Neuronal stem cell (in vitro differentiated cells): ENCODE measurements at regions not wholly inside any gene's neighbourhood (a gene's known extent, or its start where the extent isn't known, plus 50 kb on each side); places are given as distances from the start of the nearest gene placed in this dataset.

ENCODE experiments used
- DNase-seq: peaks from one replicate; pipeline ENCODE4 v3.0.0-alpha.2; 2013; ENCODE audit warnings: low spot score
- H2AFZ ChIP-seq: one replicate; pipeline ENCODE4 v1.6.1; 2013; ENCODE audit warnings: mild to moderate bottlenecking, low read length, inconsistent platforms
- H2AK5ac ChIP-seq: 2 replicates; pipeline ENCODE4 v1.6.1; 2013; ENCODE audit warnings: low read depth, mild to moderate bottlenecking, inconsistent platforms, low read length, moderate library complexity, mixed read lengths
- H2BK120ac ChIP-seq: 2 replicates; pipeline ENCODE4 v1.6.1; 2013; ENCODE audit warnings: low read depth, mild to moderate bottlenecking, inconsistent platforms, low read length, moderate library complexity, mixed read lengths
- H2BK12ac ChIP-seq: one replicate; pipeline ENCODE4 v1.6.1; 2013; ENCODE audit warnings: low read length, inconsistent platforms
- H2BK15ac ChIP-seq: 2 replicates; pipeline ENCODE4 v1.6.1; 2013; ENCODE audit warnings: mild to moderate bottlenecking, low read length, inconsistent platforms, mixed read lengths
- H2BK5ac ChIP-seq: one replicate; pipeline ENCODE4 v1.6.1; 2013; ENCODE audit warnings: inconsistent platforms, mild to moderate bottlenecking, low read length, moderate library complexity
- H3K14ac ChIP-seq: one replicate; pipeline ENCODE4 v1.6.1; 2013; ENCODE audit warnings: low read length, inconsistent platforms
- H3K18ac ChIP-seq: 2 replicates; pipeline ENCODE4 v1.6.1; 2013; ENCODE audit warnings: low read length, inconsistent platforms
- H3K23ac ChIP-seq: 2 replicates; pipeline ENCODE4 v1.6.1; 2013; ENCODE audit warnings: low read depth, mild to moderate bottlenecking, mixed read lengths, low read length, inconsistent platforms; ENCODE audit not compliant: poor library complexity
- H3K27ac ChIP-seq: replicated peaks from 3 replicates; pipeline ENCODE4 v1.5.1; 2013; ENCODE audit warnings: low read length, inconsistent platforms
- H3K27me3 ChIP-seq, 3 experiments: 2 replicates each; pipeline ENCODE4 v1.6.1; 2013; ENCODE audit warnings: low read length in 3 of 3, mild to moderate bottlenecking in 2 of 3, inconsistent platforms in 1 of 3, low read depth in 1 of 3, mixed read lengths in 1 of 3, moderate library complexity in 1 of 3; ENCODE audit not compliant: control insufficient read depth in 3 of 3, insufficient read depth in 3 of 3
- H3K36me3 ChIP-seq, 2 donors: replicated peaks in 1 of 2; 2 replicates each; pipeline ENCODE4 v1.6.1; 2013; ENCODE audit warnings: low read length in 2 of 2; ENCODE audit not compliant: control insufficient read depth in 2 of 2, insufficient read depth in 2 of 2
- H3K4ac ChIP-seq: 2 replicates; pipeline ENCODE4 v1.6.1; 2013; ENCODE audit warnings: inconsistent platforms, mild to moderate bottlenecking, low read length, moderate library complexity
- H3K4me1 ChIP-seq, 2 donors: 1 replicate in 1 of 2; 2 replicates in 1 of 2; pipeline ENCODE4 v1.6.1; 2013; ENCODE audit warnings: low read length in 2 of 2, low read depth in 1 of 2; ENCODE audit not compliant: control insufficient read depth in 2 of 2, insufficient read depth in 1 of 2
- H3K4me2 ChIP-seq: one replicate; pipeline ENCODE4 v1.6.1; 2013; ENCODE audit warnings: mild to moderate bottlenecking, low read length, inconsistent platforms; ENCODE audit not compliant: insufficient read depth, poor library complexity, severe bottlenecking
- H3K4me3 ChIP-seq, 2 donors: 2 replicates each; pipeline ENCODE4 v1.5.1; 2013; ENCODE audit warnings: low read length in 2 of 2, mild to moderate bottlenecking in 2 of 2, inconsistent platforms in 1 of 2, moderate library complexity in 1 of 2
- H3K79me1 ChIP-seq: one replicate; pipeline ENCODE4 v1.6.1; 2013; ENCODE audit warnings: low read depth, mild to moderate bottlenecking, inconsistent platforms, low read length, moderate library complexity
- H3K9ac ChIP-seq: one replicate; pipeline ENCODE4 v1.6.1; 2013; ENCODE audit warnings: mild to moderate bottlenecking, low read depth, low read length, inconsistent platforms; ENCODE audit not compliant: poor library complexity
- H3K9me3 ChIP-seq, 2 donors: replicated peaks in 1 of 2; 2 replicates each; pipeline versions ENCODE3 to v1.6.1; 2013; ENCODE audit warnings: low read length in 2 of 2, mild to moderate bottlenecking in 2 of 2, inconsistent platforms in 1 of 2, low read depth in 1 of 2, mixed read lengths in 1 of 2, moderate library complexity in 1 of 2; ENCODE audit not compliant: control insufficient read depth in 2 of 2, insufficient read depth in 1 of 2
- H4K8ac ChIP-seq: one replicate; pipeline ENCODE4 v1.6.1; 2013; ENCODE audit warnings: low read depth, mild to moderate bottlenecking, inconsistent platforms, low read length, moderate library complexity
- H4K91ac ChIP-seq: one replicate; pipeline ENCODE4 v1.6.1; 2013; ENCODE audit warnings: low read length, low read depth, mild to moderate bottlenecking, inconsistent platforms; ENCODE audit not compliant: poor library complexity
- WGBS, 2 donors: extraction: QIAGEN DNeasy Blood & Tissue Kit; methylation state at CpG; one replicate each; pipeline ENCODE4 v1.1.7; 2013; ENCODE audit warnings: missing lambda C conversion rate in 2 of 2, mixed read lengths in 1 of 2; ENCODE audit not compliant: insufficient read length in 2 of 2, insufficient replicate concordance in 1 of 2; ENCODE audit errors: extremely low coverage in 2 of 2; 5-methylcytosine and 5-hydroxymethylcytosine counted together

DNA sequence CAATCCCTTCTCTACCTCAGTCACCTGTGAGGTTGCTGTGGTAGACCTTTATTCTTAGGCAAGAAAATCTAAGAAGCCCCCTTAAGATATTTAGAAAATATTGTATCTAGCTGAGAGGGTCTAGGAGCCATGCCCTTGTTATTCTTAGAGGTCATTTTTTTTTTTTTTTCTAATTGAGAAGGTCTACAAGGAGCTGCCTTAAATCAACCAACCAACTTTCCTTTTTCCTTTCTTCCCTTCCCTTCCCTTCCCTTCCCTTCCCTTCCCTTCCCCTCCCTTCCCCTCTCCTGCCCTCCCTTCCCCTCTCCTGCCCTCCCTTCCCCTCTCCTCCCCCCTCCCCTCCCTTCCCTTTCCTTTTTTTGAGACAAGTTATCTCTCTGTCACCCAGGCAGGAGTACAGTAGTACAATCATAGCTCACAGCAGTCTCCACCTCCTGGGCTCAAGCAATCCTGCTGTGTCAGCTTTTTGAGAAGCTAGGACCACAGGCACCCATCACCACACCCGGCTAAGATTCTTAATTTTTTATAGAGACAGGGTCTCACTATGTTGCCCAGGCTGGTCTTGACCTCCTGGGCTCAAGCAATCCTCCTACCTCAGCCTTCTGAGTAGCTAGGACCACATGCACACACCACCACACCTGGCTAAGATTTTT is 668.4 kb upstream of the FBXO33 start:
- Histone ChIP-seq H2BK5ac (no peak overlapping the region), H3K79me1 (no peaks in the 10 kb centered on the region), H3K9ac (no peak overlapping the region), H3K4me3 (no peak overlapping the region), H3K4me1 (no peaks in the 10 kb centered on the region), H3K23ac (no peak overlapping the region), H2AK5ac (no peak overlapping the region), H2BK120ac (no peak overlapping the region), H3K27ac (no peak overlapping the region), H2BK12ac (no peak overlapping the region), H3K14ac (no peak overlapping the region), H3K18ac (no peak overlapping the region), H3K27me3 (no peaks in the 10 kb centered on the region), H3K4ac (no peak overlapping the region), H2AFZ (no peak overlapping the region), H3K9me3 (no peaks in the 10 kb centered on the region), H3K36me3 (no peaks in the 10 kb centered on the region), H2BK15ac (no peak overlapping the region), H4K8ac (no peak overlapping the region), H4K91ac (no peak overlapping the region), H3K4me2 (no peak overlapping the region)
- no CpG with 5 or more reads among the region's 1 CpG for WGBS, 2 donors
- no peak for DNase-seq

DNA sequence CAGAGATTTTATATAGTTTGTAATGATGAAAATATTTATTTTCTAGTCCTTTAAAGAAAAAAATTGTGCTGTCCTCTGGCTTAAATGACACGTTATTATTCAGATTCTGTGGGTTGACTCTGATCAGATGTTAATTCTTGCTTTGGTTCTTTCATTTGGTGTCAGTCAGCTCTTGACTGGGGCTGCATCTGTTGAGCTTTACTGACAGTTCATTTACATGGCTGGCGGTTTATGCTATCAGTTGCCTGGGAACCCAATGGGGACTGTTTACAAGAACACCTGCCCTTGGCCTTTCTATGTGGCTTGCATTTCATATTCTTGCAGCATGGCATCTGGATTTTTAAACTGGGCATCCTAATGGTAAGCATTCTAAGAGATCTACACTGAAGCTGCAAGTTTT is 667.1 kb upstream of the FBXO33 start:
- no peak overlapping the region for H2BK12ac ChIP-seq
- H2BK120ac ChIP-seq = no peak overlapping the region
- H2AK5ac ChIP-seq = no peak overlapping the region
- H4K91ac ChIP-seq = no peak overlapping the region
- H3K27me3 ChIP-seq = no peaks in the 10 kb centered on the region
- no peak overlapping the region for H3K27ac ChIP-seq
- no peak overlapping the region for H3K14ac ChIP-seq
- H4K8ac ChIP-seq = no peak overlapping the region
- H3K18ac ChIP-seq = no peak overlapping the region
- H3K9me3 ChIP-seq = no peaks in the 10 kb centered on the region
- no CpG with 5 or more reads among the region's 2 CpGs for WGBS, 2 donors
- H2AFZ ChIP-seq = no peak overlapping the region
- no peak overlapping the region for H3K4me3 ChIP-seq
- no peak overlapping the region for H3K9ac ChIP-seq
- no peak overlapping the region for H2BK5ac ChIP-seq
- no peak overlapping the region for H2BK15ac ChIP-seq
- no peak overlapping the region for H3K4ac ChIP-seq
- H3K23ac ChIP-seq = no peak overlapping the region
- H3K4me2 ChIP-seq = no peak overlapping the region
- no peaks in the 10 kb centered on the region for H3K4me1 ChIP-seq
- DNase-seq = no peak
- H3K36me3 ChIP-seq = no peaks in the 10 kb centered on the region
- H3K79me1 ChIP-seq = no peaks in the 10 kb centered on the region

DNA sequence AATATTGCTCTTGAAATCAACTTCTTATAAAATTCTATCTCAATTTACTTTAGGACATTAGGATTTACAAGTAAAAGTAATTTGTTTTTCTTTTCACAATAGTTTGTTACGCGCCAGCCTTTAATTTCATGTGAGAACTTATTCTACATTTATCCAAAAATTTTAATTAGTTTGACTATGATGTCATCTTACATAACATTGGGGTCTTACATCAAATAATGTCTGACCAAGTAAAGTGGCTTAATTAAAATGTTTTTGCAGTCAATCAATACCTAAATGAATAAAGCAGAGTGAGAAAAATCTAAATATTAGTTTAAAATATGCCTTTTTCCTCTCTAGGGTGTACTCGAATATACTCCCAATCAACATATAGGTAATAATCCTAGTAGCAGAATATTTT is 666.2 kb upstream of the FBXO33 start:
- no CpG with 5 or more reads among the region's 3 CpGs for WGBS, 2 donors
- Histone ChIP-seq H2AK5ac (no peak overlapping the region), H3K14ac (no peak overlapping the region), H3K9ac (no peak overlapping the region), H3K9me3 (no peaks in the 10 kb centered on the region), H3K4ac (no peak overlapping the region), H3K79me1 (no peaks in the 10 kb centered on the region), H3K4me2 (no peak overlapping the region), H3K4me3 (no peak overlapping the region), H3K23ac (no peak overlapping the region), H2BK15ac (no peak overlapping the region), H3K18ac (no peak overlapping the region), H3K27me3 (no peaks in the 10 kb centered on the region), H2BK120ac (no peak overlapping the region), H4K8ac (no peak overlapping the region), H2BK5ac (no peak overlapping the region), H2AFZ (no peak overlapping the region), H2BK12ac (no peak overlapping the region), H3K4me1 (no peaks in the 10 kb centered on the region), H3K36me3 (no peaks in the 10 kb centered on the region), H3K27ac (no peak overlapping the region), H4K91ac (no peak overlapping the region)
- no peak for DNase-seq

DNA sequence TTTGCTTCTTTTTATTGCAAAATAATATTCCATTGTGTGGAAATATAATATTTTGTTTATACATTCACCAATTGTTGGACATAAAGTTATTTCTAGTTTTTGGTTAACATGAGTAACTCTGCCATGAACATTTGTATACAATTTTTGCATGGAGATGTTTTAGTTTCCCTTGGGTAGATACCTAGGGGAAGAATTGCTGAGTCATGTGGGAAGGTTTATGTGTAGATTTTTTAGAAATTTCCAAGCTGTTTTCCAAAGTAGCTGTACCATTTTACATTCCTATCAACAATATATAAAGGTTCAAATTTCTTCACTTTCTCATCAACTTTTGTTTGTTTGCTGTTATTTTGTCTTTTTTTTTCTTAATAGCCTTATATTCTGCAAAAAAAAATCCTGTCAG is 664.7 kb upstream of the FBXO33 start:
- H2AFZ ChIP-seq = no peak overlapping the region
- no peak overlapping the region for H3K18ac ChIP-seq
- H2AK5ac ChIP-seq = no peak overlapping the region
- no peaks in the 10 kb centered on the region for H3K27me3 ChIP-seq
- H3K79me1 ChIP-seq = no peaks in the 10 kb centered on the region
- no peak overlapping the region for H3K4ac ChIP-seq
- no peak overlapping the region for H3K14ac ChIP-seq
- no peak overlapping the region for H3K27ac ChIP-seq
- no peak for DNase-seq
- no peak overlapping the region for H4K91ac ChIP-seq
- H3K4me3 ChIP-seq = no peak overlapping the region
- no peak overlapping the region for H2BK15ac ChIP-seq
- H3K4me2 ChIP-seq = no peak overlapping the region
- no peaks in the 10 kb centered on the region for H3K4me1 ChIP-seq
- H2BK5ac ChIP-seq = no peak overlapping the region
- H2BK120ac ChIP-seq = no peak overlapping the region
- H4K8ac ChIP-seq = no peak overlapping the region
- no peaks in the 10 kb centered on the region for H3K9me3 ChIP-seq
- no peaks in the 10 kb centered on the region for H3K36me3 ChIP-seq
- no peak overlapping the region for H3K23ac ChIP-seq
- no peak overlapping the region for H3K9ac ChIP-seq
- H2BK12ac ChIP-seq = no peak overlapping the region
